ENCODE measurements at regions not wholly inside any gene's neighbourhood (a gene's known extent, or its start where the extent isn't known, plus 50 kb on each side); places are given as distances from the start of the nearest gene placed in this dataset.

DNA sequence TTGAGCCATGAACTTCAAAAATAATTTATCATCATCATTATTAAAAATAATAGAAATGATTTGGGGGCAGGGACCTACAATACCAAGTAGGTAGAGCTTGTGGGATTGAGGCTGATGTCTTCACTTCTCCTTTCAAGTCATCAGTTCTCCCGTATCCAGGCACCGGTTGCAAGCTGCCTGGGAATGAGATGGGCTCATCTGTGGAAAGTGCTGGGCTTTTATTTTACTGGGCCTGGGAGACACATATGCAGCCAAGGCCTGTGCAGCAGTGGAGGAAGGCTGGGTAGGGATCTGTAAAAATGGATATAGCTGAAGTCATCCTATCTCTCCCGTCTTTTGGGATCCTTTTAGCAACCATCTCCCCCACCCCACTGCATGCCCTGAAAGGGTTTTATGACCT, 284.1 kb upstream of the CLINT1 start:
- H3K4me3 ChIP-seq (replicated peaks in 1 of 3; ENCODE audit: low read depth in 2 of 3, low read length in 3 of 3), result no peak overlapping the region
- no peak overlapping the region for H3K4me2 ChIP-seq (replicated peaks; ENCODE audit: extremely low read depth, low read length, poor library complexity, severe bottlenecking)
- H3K4me1 Mint-ChIP-seq, result no peaks in the 10 kb centered on the region
- H3K27ac ChIP-seq (ENCODE audit: low read depth in 1 of 2, low read length in 2 of 2), result no peak overlapping the region
- no peaks in the 10 kb centered on the region for H4K20me1 ChIP-seq (ENCODE audit: insufficient read depth, low read length)
- H3K79me2 ChIP-seq (ENCODE audit: insufficient read depth, low read length), result no peaks in the 10 kb centered on the region
- H3K27ac Mint-ChIP-seq, result no peak overlapping the region
- H3K27me3 Mint-ChIP-seq (ENCODE audit: low read depth in 3 of 3), result peaks cover 0 to 4% (median 3%) of the 10 kb centered on the region in 3 donors
- H2AFZ ChIP-seq (ENCODE audit: insufficient read depth, low read depth, low read length, poor library complexity, severe bottlenecking), result no peak overlapping the region
- H3K9me3 Mint-ChIP-seq, result peaks cover 0 to 3% (median 0%) of the 10 kb centered on the region in 7 donors
- H3K9me3 ChIP-seq (replicated peaks in 1 of 2; ENCODE audit: control insufficient read depth in 1 of 2, insufficient read depth in 1 of 2, low read length in 2 of 2), result no peaks in the 10 kb centered on the region
- DNase-seq, result no peak
- H3K36me3 ChIP-seq (replicated peaks in 1 of 2; ENCODE audit: control insufficient read depth in 1 of 2, insufficient read depth in 2 of 2, low read length in 2 of 2), result no peaks in the 10 kb centered on the region
- no peak overlapping the region for H3K9ac ChIP-seq (ENCODE audit: insufficient read depth, low read length, poor library complexity, severe bottlenecking)
- WGBS (ENCODE audit: insufficient coverage), result 100% methylated on average over 1 of the region's 3 CpGs
- no peaks in the 10 kb centered on the region for H3K36me3 Mint-ChIP-seq
- H3K4me1 ChIP-seq (ENCODE audit: control insufficient read depth in 1 of 2, insufficient read depth in 2 of 2, low read length in 2 of 2), result no peaks in the 10 kb centered on the region
- intact Hi-C loops (cut with micrococcal nuclease), result no loop called here
- no peak overlapping the region for H3K4me3 Mint-ChIP-seq
- TF ChIP-seq, protein P1, sequence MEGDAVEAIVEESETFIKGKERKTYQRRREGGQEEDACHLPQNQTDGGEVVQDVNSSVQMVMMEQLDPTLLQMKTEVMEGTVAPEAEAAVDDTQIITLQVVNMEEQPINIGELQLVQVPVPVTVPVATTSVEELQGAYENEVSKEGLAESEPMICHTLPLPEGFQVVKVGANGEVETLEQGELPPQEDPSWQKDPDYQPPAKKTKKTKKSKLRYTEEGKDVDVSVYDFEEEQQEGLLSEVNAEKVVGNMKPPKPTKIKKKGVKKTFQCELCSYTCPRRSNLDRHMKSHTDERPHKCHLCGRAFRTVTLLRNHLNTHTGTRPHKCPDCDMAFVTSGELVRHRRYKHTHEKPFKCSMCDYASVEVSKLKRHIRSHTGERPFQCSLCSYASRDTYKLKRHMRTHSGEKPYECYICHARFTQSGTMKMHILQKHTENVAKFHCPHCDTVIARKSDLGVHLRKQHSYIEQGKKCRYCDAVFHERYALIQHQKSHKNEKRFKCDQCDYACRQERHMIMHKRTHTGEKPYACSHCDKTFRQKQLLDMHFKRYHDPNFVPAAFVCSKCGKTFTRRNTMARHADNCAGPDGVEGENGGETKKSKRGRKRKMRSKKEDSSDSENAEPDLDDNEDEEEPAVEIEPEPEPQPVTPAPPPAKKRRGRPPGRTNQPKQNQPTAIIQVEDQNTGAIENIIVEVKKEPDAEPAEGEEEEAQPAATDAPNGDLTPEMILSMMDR (IDR thresholded peaks at IDR 0.05), result no peak
- no peaks in the 10 kb centered on the region for H3K27me3 ChIP-seq (ENCODE audit: control insufficient read depth in 2 of 2, insufficient read depth in 2 of 2, low read length in 2 of 2)

DNA sequence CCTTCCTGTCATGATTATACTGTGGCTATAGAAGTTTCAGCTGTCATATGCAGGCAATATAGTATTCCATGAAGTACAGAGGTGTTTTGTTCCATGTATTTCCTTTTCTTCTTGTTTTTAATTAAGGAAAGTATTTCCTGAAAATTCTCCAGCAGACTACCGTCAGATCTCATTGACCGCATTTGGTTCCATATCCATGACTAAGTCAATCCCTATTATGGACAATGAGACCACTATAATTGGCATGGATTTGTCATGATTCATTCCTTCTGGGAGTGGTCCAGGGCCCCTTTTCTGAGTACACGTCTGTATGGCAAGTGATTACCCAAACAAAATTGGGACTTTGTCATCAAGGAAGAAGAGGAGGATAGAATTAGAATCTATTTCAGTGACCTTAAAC, 283.2 kb upstream of the CLINT1 start:
- H3K4me3 Mint-ChIP-seq, result no peak overlapping the region
- H3K36me3 Mint-ChIP-seq, result no peaks in the 10 kb centered on the region
- Histone ChIP-seq H3K4me3 (replicated peaks in 1 of 3; ENCODE audit: low read depth in 2 of 3, low read length in 3 of 3) (no peak overlapping the region), H4K20me1 (ENCODE audit: insufficient read depth, low read length) (no peaks in the 10 kb centered on the region), H3K9ac (ENCODE audit: insufficient read depth, low read length, poor library complexity, severe bottlenecking) (no peak overlapping the region), H2AFZ (ENCODE audit: insufficient read depth, low read depth, low read length, poor library complexity, severe bottlenecking) (no peak overlapping the region), H3K27ac (ENCODE audit: low read depth in 1 of 2, low read length in 2 of 2) (no peak overlapping the region), H3K4me2 (replicated peaks; ENCODE audit: extremely low read depth, low read length, poor library complexity, severe bottlenecking) (no peak overlapping the region), H3K27me3 (ENCODE audit: control insufficient read depth in 2 of 2, insufficient read depth in 2 of 2, low read length in 2 of 2) (no peaks in the 10 kb centered on the region), H3K36me3 (replicated peaks in 1 of 2; ENCODE audit: control insufficient read depth in 1 of 2, insufficient read depth in 2 of 2, low read length in 2 of 2) (no peaks in the 10 kb centered on the region), H3K9me3 (replicated peaks in 1 of 2; ENCODE audit: control insufficient read depth in 1 of 2, insufficient read depth in 1 of 2, low read length in 2 of 2) (no peaks in the 10 kb centered on the region), H3K4me1 (ENCODE audit: control insufficient read depth in 1 of 2, insufficient read depth in 2 of 2, low read length in 2 of 2) (no peaks in the 10 kb centered on the region), H3K79me2 (ENCODE audit: insufficient read depth, low read length) (no peaks in the 10 kb centered on the region)
- WGBS (ENCODE audit: insufficient coverage), result 60% methylated on average over 1 of the region's 3 CpGs
- TF ChIP-seq, protein P1 (IDR thresholded peaks at IDR 0.05), result no peak
- peaks cover 0 to 3% (median 0%) of the 10 kb centered on the region in 7 donors for H3K9me3 Mint-ChIP-seq
- intact Hi-C loops (cut with micrococcal nuclease), result no loop called here
- no peak overlapping the region for H3K27ac Mint-ChIP-seq
- no peak for DNase-seq
- H3K27me3 Mint-ChIP-seq (ENCODE audit: low read depth in 3 of 3), result peaks cover 0 to 4% (median 3%) of the 10 kb centered on the region in 3 donors
- no peaks in the 10 kb centered on the region for H3K4me1 Mint-ChIP-seq
